Lower leg skin (tissue), 4 donors: ENCODE measurements at regions not wholly inside any gene's neighbourhood (a gene's known extent, or its start where the extent isn't known, plus 50 kb on each side); places are given as distances from the start of the nearest gene placed in this dataset.

Experiments
- DNase-seq, 2 donors: peaks; one replicate each; pipeline ENCODE4 v3.0.0-alpha.2; 2019; ENCODE audit warnings: low spot score in 2 of 2
- H3K4me3 ChIP-seq: fragments of 200-600 bp; sonication (generic); 2 replicates; pipeline ENCODE4 v1.5.1; 2017; ENCODE audit warnings: mild to moderate bottlenecking, low read depth; ENCODE audit not compliant: poor library complexity, severe bottlenecking
- CTCF ChIP-seq, 3 donors: fragments of 450-650 bp; IDR thresholded peaks; one replicate each; pipeline ENCODE4 v1.5.1; 2016; ENCODE audit warnings: antibody characterized with exemption in 3 of 3, mild to moderate bottlenecking in 3 of 3, moderate library complexity in 2 of 3
- POLR2A ChIP-seq, 2 donors: fragments of 450-650 bp; IDR thresholded peaks; one replicate each; pipeline ENCODE4 v1.6.1; 2016 to 2017; ENCODE audit warnings: antibody characterized with exemption in 2 of 2, mild to moderate bottlenecking in 1 of 2, moderate library complexity in 1 of 2
- WGBS, 2 donors: methylation state at CpG; one replicate each; pipeline ENCODE4 v1.1.5; 2018; 5-methylcytosine and 5-hydroxymethylcytosine counted together
- intact Hi-C: fragments of 100-400 bp; cut with DNase I; formaldehyde crosslinking; loops from one replicate; pipeline ENCODE4 v1.15.0; 2023; ENCODE audit warnings: low total_unique reads

GRCh38 chr2:181250691-181251090 is 206.5 kb upstream of the ITGA4 start:
- 72 to 87% methylated on average over 1 of the region's 1 CpG for WGBS, 2 donors
- TF ChIP-seq POLR2A (IDR thresholded peaks at IDR 0.05) (no peak), CTCF (IDR thresholded peaks at IDR 0.05) (no peak)
- H3K4me3 ChIP-seq, result no peak overlapping the region
- intact Hi-C loops, result no loop called here
- DNase-seq, result no peak

GRCh38 chr2:181252262-181253148 is 204.7 kb upstream of the ITGA4 start:
- intact Hi-C loops, result no loop called here
- H3K4me3 ChIP-seq, result no peak overlapping the region
- no peak for TF ChIP-seq POLR2A (IDR thresholded peaks at IDR 0.05)
- DNase-seq, result no peak
- WGBS, 2 donors, result 81 to 87% methylated on average over 5 of the region's 5 CpGs

- TF ChIP-seq CTCF (IDR thresholded peaks at IDR 0.05) (no peak), POLR2A (IDR thresholded peaks at IDR 0.05) (no peak)
- intact Hi-C loops, result no loop called here
- H3K4me3 ChIP-seq, result no peak overlapping the region
- 94 to 95% methylated on average over 3 of the region's 3 CpGs for WGBS, 2 donors
- no peak for DNase-seq
Observed at GRCh38 chr2:181253438-181253837, 203.7 kb upstream of the ITGA4 start.

- no peak for DNase-seq
- intact Hi-C loops, result no loop called here
- 46 to 54% methylated on average over 1 of the region's 1 CpG for WGBS, 2 donors
- TF ChIP-seq CTCF (IDR thresholded peaks at IDR 0.05), result no peak
- TF ChIP-seq POLR2A (IDR thresholded peaks at IDR 0.05), result no peak
- H3K4me3 ChIP-seq, result no peak overlapping the region
Observed at GRCh38 chr2:181255651-181256050, 201.5 kb upstream of the ITGA4 start.

GRCh38 chr2:181258720-181259119 is 198.5 kb upstream of the ITGA4 start:
- intact Hi-C loops, result no loop called here
- no peak for DNase-seq

GRCh38 chr2:181262782-181263181 is 194.4 kb upstream of the ITGA4 start:
- no peak for TF ChIP-seq POLR2A (IDR thresholded peaks at IDR 0.05)
- TF ChIP-seq CTCF (IDR thresholded peaks at IDR 0.05), result no peak
- intact Hi-C loops, result no loop called here
- DNase-seq, result no peak
- H3K4me3 ChIP-seq, result no peak overlapping the region

More at GRCh38 chr2:181258720-181259119, 198.5 kb upstream of the ITGA4 start:
- 31 to 49% methylated on average over 2 of the region's 2 CpGs for WGBS, 2 donors
- TF ChIP-seq POLR2A (IDR thresholded peaks at IDR 0.05) (no peak), CTCF (IDR thresholded peaks at IDR 0.05) (no peak)
- H3K4me3 ChIP-seq, result no peak overlapping the region
